Large intestine (tissue), 3 donors: ENCODE measurements at regions not wholly inside any gene's neighbourhood (a gene's known extent, or its start where the extent isn't known, plus 50 kb on each side); places are given as distances from the start of the nearest gene placed in this dataset.

ENCODE experiments used
- DNase-seq, 2 donors: peaks; one replicate each; pipeline versions ENCODE4 v3.0.0 to v3.0.0-alpha.2; 2013
- H3K27ac ChIP-seq: one replicate; pipeline ENCODE4 v1.5.1; 2013; ENCODE audit warnings: low read length
- H3K27me3 ChIP-seq: 2 replicates; pipeline ENCODE4 v1.6.1; 2013; ENCODE audit warnings: low read length; ENCODE audit not compliant: control insufficient read depth, insufficient read depth
- H3K36me3 ChIP-seq: 2 replicates; pipeline ENCODE4 v1.6.1; 2013; ENCODE audit warnings: low read length; ENCODE audit not compliant: control insufficient read depth, insufficient read depth
- H3K4me1 ChIP-seq: one replicate; pipeline ENCODE4 v1.6.1; 2013; ENCODE audit warnings: low read length; ENCODE audit not compliant: control insufficient read depth, insufficient read depth
- H3K4me3 ChIP-seq: one replicate; pipeline ENCODE4 v1.5.1; 2013; ENCODE audit warnings: low read length
- H3K9me3 ChIP-seq: one replicate; pipeline ENCODE4 v1.6.1; 2013; ENCODE audit warnings: mild to moderate bottlenecking, low read depth, low read length, moderate library complexity; ENCODE audit not compliant: control insufficient read depth
- WGBS: methylation state at CpG from one replicate; pipeline ENCODE4 v1.1.5; 2013; ENCODE audit warnings: low lambda C conversion rate; ENCODE audit not compliant: insufficient coverage; 5-methylcytosine and 5-hydroxymethylcytosine counted together

DNA sequence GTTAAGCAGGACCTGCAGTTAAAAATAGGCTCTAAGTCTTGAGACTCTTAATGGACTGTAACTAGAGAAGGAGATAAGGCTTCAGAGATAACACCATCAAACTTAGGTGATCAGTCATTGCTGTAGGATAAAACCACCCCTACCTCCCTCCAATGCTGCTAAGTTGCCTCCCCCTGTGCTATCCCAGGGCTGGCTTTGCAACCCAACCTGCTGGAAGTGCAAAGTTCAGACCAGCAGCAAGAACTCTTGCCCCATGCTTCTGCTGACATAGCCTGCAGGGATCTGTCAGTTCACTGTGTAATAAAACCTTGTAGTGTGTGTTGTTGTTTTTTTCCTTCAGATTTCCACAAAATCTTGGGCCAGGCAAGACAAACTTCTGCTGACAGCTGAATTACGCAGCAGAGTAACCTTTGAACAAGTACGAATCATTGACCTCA lies 57.4 kb upstream of the EPB41L3 start:
- Histone ChIP-seq H3K9me3 (no peaks in the 10 kb centered on the region), H3K4me1 (peaks cover 22% of the 10 kb centered on the region), H3K4me3 (no peak overlapping the region), H3K27me3 (no peaks in the 10 kb centered on the region), H3K27ac (peak overlapping the region; percentile 81), H3K36me3 (no peaks in the 10 kb centered on the region)
- DNase-seq = peak; percentile 91 to 97
- no CpG with 5 or more reads among the region's 2 CpGs for WGBS

DNA sequence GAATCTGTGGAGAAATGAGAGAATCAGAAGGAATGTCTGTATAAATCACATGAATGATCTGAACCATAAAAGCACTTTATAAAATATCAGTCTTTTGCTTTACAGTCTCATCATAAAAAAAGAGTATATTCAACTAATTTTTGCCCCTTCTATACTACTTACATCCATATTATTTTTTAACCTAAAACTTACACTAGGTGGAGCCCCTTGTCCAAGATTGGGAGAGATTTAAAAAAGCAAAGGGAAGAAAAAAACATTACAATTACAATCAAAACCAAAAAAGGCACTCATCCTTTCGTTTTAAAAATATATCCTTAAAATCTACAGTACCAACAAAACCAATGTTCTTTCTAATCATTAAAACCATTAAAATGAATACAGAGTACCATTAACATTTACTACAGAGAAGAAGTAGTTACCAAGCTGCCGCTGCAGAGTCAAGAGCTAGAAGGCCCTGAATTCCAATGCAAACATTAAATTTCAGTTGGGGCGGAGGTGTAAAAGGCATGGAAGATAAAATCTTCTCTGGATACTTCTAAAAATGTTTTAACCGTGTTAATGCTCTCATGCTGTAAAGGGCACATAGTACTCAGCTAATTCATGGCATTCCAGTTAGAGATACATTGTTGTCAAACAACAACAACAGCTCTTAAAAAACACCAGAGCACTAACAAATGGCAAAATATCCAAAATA lies 56.7 kb upstream of the EPB41L3 start:
- WGBS = no CpG with 5 or more reads among the region's 4 CpGs
- peak overlapping the region; percentile 72 for H3K27ac ChIP-seq
- no peaks in the 10 kb centered on the region for H3K9me3 ChIP-seq
- peaks cover 22% of the 10 kb centered on the region for H3K4me1 ChIP-seq
- H3K36me3 ChIP-seq = no peaks in the 10 kb centered on the region
- H3K27me3 ChIP-seq = no peaks in the 10 kb centered on the region
- H3K4me3 ChIP-seq = no peak overlapping the region
- peak in 1 of 2 donors; percentile 46 for DNase-seq

DNA sequence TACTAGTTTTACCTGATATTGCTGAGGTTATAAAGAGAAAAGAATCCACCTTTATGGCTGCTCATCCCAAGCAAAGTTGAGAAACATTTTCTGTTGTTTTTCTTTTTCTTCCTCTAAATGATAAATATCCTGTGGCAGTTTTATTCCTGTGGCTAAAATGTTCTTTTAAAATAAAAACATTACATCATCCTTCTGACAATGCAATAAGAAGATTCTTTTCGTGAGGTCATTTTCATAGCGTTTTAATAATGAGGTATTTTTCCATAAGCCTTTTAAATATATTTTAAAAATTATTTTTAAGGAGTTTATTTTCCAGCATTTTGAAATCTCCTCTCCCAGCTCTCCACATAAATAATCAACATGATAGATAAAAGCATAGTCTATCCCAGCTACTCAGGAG lies 52.8 kb upstream of the EPB41L3 start:
- no peak for DNase-seq
- Histone ChIP-seq H3K27me3 (no peaks in the 10 kb centered on the region), H3K36me3 (no peaks in the 10 kb centered on the region), H3K9me3 (no peaks in the 10 kb centered on the region), H3K4me3 (no peak overlapping the region), H3K27ac (no peak overlapping the region), H3K4me1 (peaks cover 6% of the 10 kb centered on the region)
- WGBS = 88% methylated on average over 2 of the region's 2 CpGs
